ENCODE measurements at regions not wholly inside any gene's neighbourhood (a gene's known extent, or its start where the extent isn't known, plus 50 kb on each side); places are given as distances from the start of the nearest gene placed in this dataset.
A peak's percentile ranks its signal among the peaks of the same experiment; 100 is the strongest.

- H3K27ac ChIP-seq: no peak overlapping the region
- H3K4me1 ChIP-seq: no peaks in the 10 kb centered on the region
- DNase-seq (ENCODE audit: low spot score in 2 of 2): no peak
- H3K4me3 ChIP-seq: no peak overlapping the region
- H3K36me3 ChIP-seq: no peaks in the 10 kb centered on the region
- no peaks in the 10 kb centered on the region for H3K27me3 ChIP-seq
- TF ChIP-seq POLR2A (IDR thresholded peaks at IDR 0.05) (no peak), POLR2AphosphoS5 (IDR thresholded peaks at IDR 0.05) (no peak), CTCF (IDR thresholded peaks at IDR 0.05) (no peak)
- intact Hi-C loops (cut with DNase I; ENCODE audit: low total_unique reads): no loop called here
- H3K9me3 ChIP-seq: no peaks in the 10 kb centered on the region
These were observed 279.9 kb downstream of the SLITRK6 start for GRCh38 chr13:85519363-85519762.

GRCh38 chr13:85512421-85512820 is 286.8 kb downstream of the SLITRK6 start:
- DNase-seq (ENCODE audit: low spot score in 2 of 2): no peak
- no peaks in the 10 kb centered on the region for H3K9me3 ChIP-seq
- intact Hi-C loops (cut with DNase I; ENCODE audit: low total_unique reads): no loop called here

GRCh38 chr13:85509512-85509911 is 289.7 kb downstream of the SLITRK6 start:
- peaks cover 0 to 5% of the 10 kb centered on the region in 2 donors for H3K4me1 ChIP-seq
- no peak overlapping the region for H3K4me3 ChIP-seq
- no peak for TF ChIP-seq POLR2AphosphoS5 (IDR thresholded peaks at IDR 0.05)
- no peak for TF ChIP-seq POLR2A (IDR thresholded peaks at IDR 0.05)
- TF ChIP-seq CTCF (IDR thresholded peaks at IDR 0.05): no peak
- DNase-seq (ENCODE audit: low spot score in 2 of 2): no peak
- no peaks in the 10 kb centered on the region for H3K9me3 ChIP-seq
- H3K27ac ChIP-seq: peak overlapping the region; percentile 11 to 52
- H3K27me3 ChIP-seq: no peaks in the 10 kb centered on the region
- H3K36me3 ChIP-seq: no peaks in the 10 kb centered on the region
- intact Hi-C loops (cut with DNase I; ENCODE audit: low total_unique reads): no loop called here

More at GRCh38 chr13:85512421-85512820, 286.8 kb downstream of the SLITRK6 start:
- Histone ChIP-seq H3K27ac (no peak overlapping the region), H3K4me1 (peaks cover 0 to 5% of the 10 kb centered on the region in 2 donors), H3K27me3 (no peaks in the 10 kb centered on the region), H3K36me3 (no peaks in the 10 kb centered on the region), H3K4me3 (no peak overlapping the region)
- TF ChIP-seq CTCF (IDR thresholded peaks at IDR 0.05) (no peak), POLR2A (IDR thresholded peaks at IDR 0.05) (no peak), POLR2AphosphoS5 (IDR thresholded peaks at IDR 0.05) (no peak)

GRCh38 chr13:85508683-85509329 is 290.4 kb downstream of the SLITRK6 start:
- no peak for DNase-seq (ENCODE audit: low spot score in 2 of 2)
- TF ChIP-seq POLR2A (IDR thresholded peaks at IDR 0.05) (no peak), POLR2AphosphoS5 (IDR thresholded peaks at IDR 0.05) (no peak), CTCF (IDR thresholded peaks at IDR 0.05) (no peak)
- peaks cover 0 to 5% of the 10 kb centered on the region in 2 donors for H3K4me1 ChIP-seq
- no peaks in the 10 kb centered on the region for H3K36me3 ChIP-seq
- H3K27me3 ChIP-seq: no peaks in the 10 kb centered on the region
- no peak overlapping the region for H3K4me3 ChIP-seq
- no peaks in the 10 kb centered on the region for H3K9me3 ChIP-seq
- intact Hi-C loops (cut with DNase I; ENCODE audit: low total_unique reads): no loop called here
- peak overlapping the region in 1 of 2 donors; percentile 16 for H3K27ac ChIP-seq

GRCh38 chr13:85503797-85504196 is 295.4 kb downstream of the SLITRK6 start:
- no peaks in the 10 kb centered on the region for H3K4me1 ChIP-seq
- H3K9me3 ChIP-seq: peaks cover 0 to 9% of the 10 kb centered on the region in 2 donors
- no peaks in the 10 kb centered on the region for H3K36me3 ChIP-seq
- H3K4me3 ChIP-seq: no peak overlapping the region
- intact Hi-C loops (cut with DNase I; ENCODE audit: low total_unique reads): no loop called here
- no peak for TF ChIP-seq POLR2AphosphoS5 (IDR thresholded peaks at IDR 0.05)
- TF ChIP-seq POLR2A (IDR thresholded peaks at IDR 0.05): no peak
- no peaks in the 10 kb centered on the region for H3K27me3 ChIP-seq
- H3K27ac ChIP-seq: no peak overlapping the region
- DNase-seq (ENCODE audit: low spot score in 2 of 2): no peak

Measured in breast epithelium (tissue), 4 donors.